OCI-LY3 (cell line): ENCODE measurements at regions not wholly inside any gene's neighbourhood (a gene's known extent, or its start where the extent isn't known, plus 50 kb on each side); places are given as distances from the start of the nearest gene placed in this dataset.

Experiments used
- CTCF ChIP-seq: fragments of 200-600, 300-600 bp; sonication (generic); IDR thresholded peaks from 2 replicates; pipeline ENCODE4 v1.5.1; 2014; ENCODE audit warnings: antibody characterized with exemption, low read length, low read depth
- EZH2phosphoT487 ChIP-seq: fragments of 200-600 bp; shearing (Covaris generic); IDR thresholded peaks from 2 replicates; pipeline ENCODE4 v1.6.1; 2018; ENCODE audit warnings: antibody characterized with exemption, mixed run types, low read depth

- TF ChIP-seq CTCF (no peak), EZH2phosphoT487 (no peak)
Measured at GRCh38 chrX:8089141-8089540, 81.9 kb downstream of the VCX2 start.
